ENCODE measurements at regions not wholly inside any gene's neighbourhood (a gene's known extent, or its start where the extent isn't known, plus 50 kb on each side); places are given as distances from the start of the nearest gene placed in this dataset.

GRCh38 chr16:82361885-82362284 lies 191.9 kb upstream of the MPHOSPH6 start:
- POLR2A ChIA-PET (ENCODE audit: partially characterized antibody) = no interaction called here

More at GRCh38 chr16:82361885-82362284, 191.9 kb upstream of the MPHOSPH6 start:
- 90% methylated on average over 4 of the region's 4 CpGs; no CpG with 5 or more reads in 1 of the 2 experiments for WGBS, 2 experiments (ENCODE audit: extremely low coverage in 1 of 2, insufficient coverage in 1 of 2, insufficient read length in 1 of 2, insufficient replicate concordance in 2 of 2, low coverage in 1 of 2, low lambda C conversion rate in 2 of 2, missing lambda C conversion rate in 1 of 2)
- H3K4me3 ChIP-seq (ENCODE audit: extremely low read depth in 1 of 4, insufficient read depth in 2 of 4, low read depth in 3 of 4, low read length in 4 of 4) = no peak overlapping the region
- no peak overlapping the region for H3K18ac ChIP-seq (ENCODE audit: extremely low read depth, low read length)
- H3K14ac ChIP-seq (ENCODE audit: insufficient read length) = no peak overlapping the region
- no peak overlapping the region for H2BK20ac ChIP-seq (ENCODE audit: low read length)
- H4K20me1 ChIP-seq (replicated peaks in 1 of 2; ENCODE audit: control insufficient read depth in 1 of 2, insufficient read depth in 2 of 2, low read length in 2 of 2) = no peaks in the 10 kb centered on the region
- no peaks in the 10 kb centered on the region for H3K27me3 ChIP-seq (replicated peaks in 1 of 4; ENCODE audit: control insufficient read depth in 3 of 4, extremely low read depth in 1 of 4, insufficient read depth in 3 of 4, low read length in 3 of 4)
- H3K23ac ChIP-seq (ENCODE audit: insufficient read length) = no peak overlapping the region
- H3K4me1 ChIP-seq (replicated peaks in 1 of 4; ENCODE audit: control insufficient read depth in 3 of 4, insufficient read depth in 4 of 4, low read length in 3 of 4) = no peaks in the 10 kb centered on the region; a peak in 1 of 7 replicates
- H2BK12ac ChIP-seq (ENCODE audit: low read depth, low read length) = no peak overlapping the region
- no peak overlapping the region for H3K9ac ChIP-seq (replicated peaks in 1 of 4; ENCODE audit: extremely low read depth in 1 of 4, low read depth in 3 of 4, low read length in 3 of 4)
- H2AK5ac ChIP-seq (ENCODE audit: low read depth, low read length) = no peak overlapping the region
- no peak overlapping the region for H2BK5ac ChIP-seq (ENCODE audit: low read depth, low read length)
- no peak overlapping the region for H3K4me2 ChIP-seq (ENCODE audit: insufficient read depth in 1 of 2, low read depth in 2 of 2, low read length in 2 of 2)
- no peaks in the 10 kb centered on the region for H3K9me3 ChIP-seq (ENCODE audit: insufficient read depth in 2 of 2, low read depth in 1 of 2, low read length in 1 of 2)
- no peaks in the 10 kb centered on the region for H3K23me2 ChIP-seq (ENCODE audit: low read depth, low read length)
- no peak overlapping the region for H2BK15ac ChIP-seq (ENCODE audit: low read length)
- TF ChIP-seq RAD21 (IDR thresholded peaks at IDR 0.05 in 1 of 2, conservative IDR thresholded peaks at IDR 0.05 in 1 of 2; ENCODE audit: low read depth in 2 of 2, low read length in 2 of 2) (no peak), SRF (IDR thresholded peaks at IDR 0.05; ENCODE audit: low read depth, low read length) (no peak), HDAC6 (IDR thresholded peaks at IDR 0.05; ENCODE audit: low read depth, low read length) (no peak), BRCA1 (IDR thresholded peaks at IDR 0.05; ENCODE audit: low read depth, low read length) (no peak), TEAD4 (IDR thresholded peaks at IDR 0.05; ENCODE audit: low read depth, low read length) (no peak), TCF12 (IDR thresholded peaks at IDR 0.05; ENCODE audit: low read depth, low read length) (no peak)
- H3K56ac ChIP-seq (replicated peaks; ENCODE audit: insufficient read length, low read depth, low read length) = no peak overlapping the region
- H4K91ac ChIP-seq (replicated peaks; ENCODE audit: insufficient read length, low read length) = no peak overlapping the region
- H3K4ac ChIP-seq (replicated peaks; ENCODE audit: insufficient read length, low read depth, low read length) = no peak overlapping the region
- H3K27ac ChIP-seq (ENCODE audit: low read depth, low read length) = no peak overlapping the region
- no peak overlapping the region for H2AFZ ChIP-seq (ENCODE audit: low read length)
- H4K5ac ChIP-seq (ENCODE audit: insufficient read length, low read depth, low read length) = no peak overlapping the region
- no peaks in the 10 kb centered on the region for H3K79me1 ChIP-seq (ENCODE audit: low read depth, low read length)
- no peak overlapping the region for H2BK120ac ChIP-seq (replicated peaks; ENCODE audit: low read depth, low read length)
- CTCF ChIA-PET (ENCODE audit: partially characterized antibody) = interaction anchor here (0.9 to 4.9 kb wide), 3 partner anchors 19 to 269 kb away, joined by 3 to 32 read pairs (median 3); no protein-coding TSS in a partner anchor
- DNase-seq (ENCODE audit: low read depth in 1 of 2, low spot score in 2 of 2) (no peak), FAIRE-seq (no peak)
- no peaks in the 10 kb centered on the region for H3K79me2 ChIP-seq (ENCODE audit: control insufficient read depth in 1 of 2, insufficient read depth in 2 of 2, low read length in 2 of 2)
- no peaks in the 10 kb centered on the region for H3K36me3 ChIP-seq (ENCODE audit: control insufficient read depth in 2 of 4, insufficient read depth in 4 of 4, low read length in 3 of 4)
- no peak overlapping the region for H4K8ac ChIP-seq (ENCODE audit: extremely low read depth, insufficient read depth, low read length)

Measured in H1 (cell line).